ENCODE measurements at regions not wholly inside any gene's neighbourhood (a gene's known extent, or its start where the extent isn't known, plus 50 kb on each side); places are given as distances from the start of the nearest gene placed in this dataset.
"Not testable (repeated sequence)": the region's sequence is repeated elsewhere in the genome, so short reads cannot be mapped to it uniquely, and the experiment has no call there.

- no peak for DNase-seq (ENCODE audit: low read depth in 2 of 2)
Observed at GRCh38 chr7:68162712-68163111, 1166.1 kb downstream of the TYW1 start.

- DNase-seq (ENCODE audit: low read depth in 2 of 2) = no peak
Observed at GRCh38 chr7:68166525-68166924, 1169.9 kb downstream of the TYW1 start.

DNA sequence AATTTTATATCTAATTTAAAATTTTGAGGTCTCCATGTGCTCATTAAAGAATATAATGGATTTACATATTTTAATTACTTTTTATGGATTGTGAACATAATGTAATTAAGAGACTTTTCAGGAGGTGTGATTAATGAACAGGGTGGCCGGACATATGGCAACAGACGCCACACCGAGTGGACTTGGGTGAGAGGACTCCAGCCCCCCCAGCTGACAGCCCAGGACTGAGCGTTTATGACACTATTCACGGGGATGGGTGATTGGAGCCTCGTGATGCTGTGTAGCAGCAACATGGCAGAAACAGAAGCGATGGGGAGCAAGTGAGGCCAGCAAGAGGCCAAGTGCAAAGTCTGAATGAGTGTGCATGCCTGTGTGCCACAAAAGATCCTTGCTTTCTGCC is 1176.9 kb downstream of the TYW1 start:
- DNase-seq (ENCODE audit: low read depth in 2 of 2) = no peak

DNA sequence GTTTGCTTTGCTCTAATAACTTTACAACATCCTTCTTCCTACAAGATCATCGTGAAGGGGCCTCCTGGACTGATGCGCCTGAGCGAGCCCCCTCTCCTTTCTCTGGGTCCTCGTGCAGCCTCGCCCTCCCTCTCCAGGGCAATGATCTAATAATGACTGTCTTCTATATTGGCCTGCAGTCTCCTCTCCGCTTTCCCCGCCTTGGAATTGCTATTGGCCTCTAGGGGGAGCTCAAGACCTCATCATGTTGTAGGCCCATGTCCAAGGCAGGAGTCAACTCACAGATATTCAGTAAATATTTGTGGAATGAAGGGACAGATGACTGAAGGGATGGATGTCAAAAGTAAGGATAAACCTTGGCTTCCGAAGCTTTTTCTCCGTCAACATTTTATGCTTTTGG is 1180.3 kb downstream of the TYW1 start:
- DNase-seq (ENCODE audit: low read depth in 2 of 2) = peak; percentile 70 to 72

DNA sequence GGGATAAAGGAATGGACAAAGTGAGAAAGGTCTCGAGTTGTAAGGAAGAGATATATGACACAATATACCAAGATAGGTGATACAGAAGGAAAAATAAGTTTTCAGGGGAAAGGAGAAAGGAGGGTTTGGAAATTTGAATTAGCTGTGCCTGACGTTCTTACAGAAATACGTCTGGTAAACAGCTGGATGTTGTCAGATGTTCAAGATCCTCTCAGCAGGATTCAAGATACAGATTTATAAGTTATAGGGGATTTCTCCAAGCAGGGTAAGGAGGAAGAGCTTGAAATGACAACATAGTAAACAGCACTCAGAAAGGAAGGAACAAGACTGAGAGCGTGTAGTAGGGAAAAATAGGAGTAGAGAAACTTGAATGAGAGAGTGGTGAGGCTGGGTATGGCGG is 1184.1 kb downstream of the TYW1 start:
- no peak for DNase-seq (ENCODE audit: low read depth in 2 of 2)

DNA sequence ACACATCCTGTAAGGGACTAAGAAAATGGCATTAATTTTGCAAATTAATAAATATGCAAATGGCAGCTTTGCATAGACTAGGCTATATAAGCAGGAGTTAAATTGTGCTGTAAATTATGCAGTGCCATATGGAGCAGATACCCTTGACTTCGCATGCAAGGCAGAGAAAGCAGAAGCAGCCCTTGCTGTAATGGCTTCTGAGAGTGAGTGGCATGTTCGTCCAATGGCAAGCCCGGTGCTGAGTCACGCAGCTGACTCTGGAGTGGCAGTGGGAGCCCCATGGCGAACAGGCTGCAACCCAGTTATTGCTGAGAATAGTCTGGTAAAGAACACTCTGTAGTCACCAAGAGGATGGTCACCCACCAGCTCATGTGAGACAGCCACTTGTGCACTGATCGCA is 1186.5 kb downstream of the TYW1 start:
- no peak for DNase-seq (ENCODE audit: low read depth in 2 of 2)

DNA sequence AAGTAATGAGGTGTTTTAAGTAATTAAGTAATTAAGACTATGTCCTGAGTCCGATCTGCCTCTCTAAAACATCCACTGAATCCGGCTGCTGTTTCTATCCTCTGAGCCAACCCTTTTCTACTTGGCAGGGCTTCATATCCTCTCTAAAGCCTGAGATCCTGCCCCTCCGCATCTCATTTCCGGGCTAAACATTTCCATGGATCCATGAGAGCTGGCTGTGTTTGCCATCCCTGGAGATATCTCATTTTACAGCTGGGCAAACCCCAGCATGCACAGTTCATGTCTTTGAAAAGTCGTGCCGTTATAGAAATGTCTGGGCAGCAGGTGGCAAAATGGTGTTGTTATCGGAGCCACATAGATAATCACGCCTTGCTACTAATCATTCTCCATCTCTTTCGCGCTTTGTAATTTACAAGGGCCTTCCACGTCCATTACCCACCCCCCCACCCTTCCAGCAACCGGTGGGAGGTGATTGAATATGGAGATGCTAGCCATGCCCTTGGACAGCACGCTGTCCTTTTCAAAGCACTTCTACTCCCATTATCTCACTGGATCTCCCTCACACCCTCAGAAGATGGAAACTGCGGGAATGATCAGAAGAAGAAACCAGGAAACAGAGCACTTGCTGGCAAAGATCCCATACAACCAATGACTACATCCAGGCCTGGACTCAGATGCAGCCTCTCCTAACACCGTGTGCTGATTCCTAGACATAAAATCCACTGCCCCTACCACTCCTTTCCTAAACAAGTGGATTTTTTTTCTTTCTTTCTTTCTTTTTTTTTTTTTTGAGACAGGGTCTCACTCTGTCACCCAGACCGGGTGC is 1189.2 kb downstream of the TYW1 start:
- DNase-seq (ENCODE audit: low read depth in 2 of 2) = no peak

DNA sequence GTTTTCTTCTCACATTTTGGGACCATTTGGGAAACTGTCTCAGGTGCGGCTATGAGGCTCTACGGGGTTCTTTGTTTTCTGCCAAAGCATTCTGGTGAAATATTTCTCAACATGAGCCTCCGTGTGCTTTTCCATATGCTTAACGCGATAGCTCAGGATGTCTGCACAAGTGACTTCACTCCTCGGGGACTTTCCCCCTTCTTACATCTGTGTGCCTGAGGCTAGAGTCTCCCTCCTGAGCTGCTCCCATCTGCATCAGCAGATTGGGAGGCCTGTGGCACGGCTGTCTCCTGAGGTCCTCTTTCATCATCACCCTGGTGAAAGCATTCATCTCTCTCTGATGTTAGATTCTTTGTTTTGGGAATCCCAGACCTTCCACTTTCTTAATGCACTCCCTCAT is 1190.9 kb downstream of the TYW1 start:
- DNase-seq (ENCODE audit: low read depth in 2 of 2) = no peak

GRCh38 chr7:68192941-68193340 is 1196.3 kb downstream of the TYW1 start:
- no peak for DNase-seq (ENCODE audit: low read depth in 2 of 2)

- not testable (repeated sequence) for DNase-seq (ENCODE audit: low read depth in 2 of 2)
Observed at GRCh38 chr7:68195642-68196041, 1199.0 kb downstream of the TYW1 start.

DNA sequence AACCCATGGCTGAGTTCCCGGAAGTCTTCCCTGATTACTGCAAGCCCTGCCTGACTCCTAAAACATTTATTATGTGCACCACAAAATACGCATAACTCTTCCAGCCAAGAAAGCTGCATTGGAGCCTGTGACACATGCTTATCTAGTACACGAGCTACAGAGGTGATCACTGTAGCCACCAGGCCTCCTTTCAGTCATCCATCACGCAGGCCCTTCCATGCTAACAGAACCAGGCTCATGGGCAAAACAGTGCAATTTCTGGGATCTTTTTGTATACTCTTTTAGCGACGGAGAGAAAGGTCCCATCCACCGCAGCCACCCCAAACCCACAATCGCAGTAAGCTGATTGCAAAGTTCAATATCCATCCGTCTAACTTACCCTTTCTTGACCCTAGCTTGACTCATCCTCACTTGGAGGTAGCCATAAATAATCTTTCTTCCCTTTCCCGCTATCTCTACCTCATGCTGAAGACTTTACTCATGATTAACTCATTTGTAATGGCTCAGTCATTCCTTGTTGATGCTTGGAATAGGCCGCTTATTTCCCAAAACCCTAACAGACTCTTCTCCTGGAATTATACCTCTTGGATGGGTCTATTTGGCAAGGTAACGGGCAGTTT is 1203.5 kb downstream of the TYW1 start:
- no peak for DNase-seq (ENCODE audit: low read depth in 2 of 2)

DNA sequence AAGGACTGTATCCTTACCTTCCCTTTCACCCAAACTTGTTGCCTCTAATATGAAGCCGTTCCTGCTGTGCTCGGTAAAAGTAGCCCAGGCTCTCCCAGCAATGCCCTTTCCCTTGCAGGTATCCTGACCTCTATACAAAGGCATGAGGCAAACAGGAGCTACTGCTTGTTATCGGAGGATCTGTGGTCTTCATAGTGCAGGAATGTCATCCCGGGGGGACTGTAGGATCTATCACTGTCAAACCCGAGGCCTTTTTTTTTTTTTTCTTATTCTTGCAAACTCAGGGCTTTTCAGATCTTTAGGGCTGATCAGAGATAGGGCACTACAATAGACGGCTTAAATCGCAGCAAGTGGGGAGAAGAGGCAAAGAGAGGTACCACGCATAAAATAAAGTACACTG is 1206.6 kb downstream of the TYW1 start:
- DNase-seq (ENCODE audit: low read depth in 2 of 2) = no peak

DNA sequence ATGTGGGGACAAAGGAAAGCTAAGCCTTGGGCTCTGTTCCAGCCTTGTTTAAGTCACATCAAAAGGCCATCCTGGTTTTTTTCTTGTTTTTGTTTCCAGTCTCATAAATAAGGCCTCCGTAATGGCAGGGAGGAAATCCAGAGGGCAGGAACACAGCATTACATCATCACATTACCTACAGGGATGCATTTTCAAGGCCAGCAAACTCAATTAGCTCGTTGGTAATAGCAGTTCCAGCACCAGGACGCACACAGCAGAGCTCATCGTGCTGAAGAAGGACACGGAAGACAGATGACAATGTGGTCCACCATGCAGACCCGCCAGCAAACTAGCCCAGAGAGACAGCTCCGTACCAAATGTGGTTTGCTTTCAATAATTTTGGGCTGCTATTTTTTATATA is 1209.2 kb downstream of the TYW1 start:
- no peak for DNase-seq (ENCODE audit: low read depth in 2 of 2)

- no peak for DNase-seq (ENCODE audit: low read depth in 2 of 2)
Observed at GRCh38 chr7:68206946-68207485, 1210.4 kb downstream of the TYW1 start.

DNA sequence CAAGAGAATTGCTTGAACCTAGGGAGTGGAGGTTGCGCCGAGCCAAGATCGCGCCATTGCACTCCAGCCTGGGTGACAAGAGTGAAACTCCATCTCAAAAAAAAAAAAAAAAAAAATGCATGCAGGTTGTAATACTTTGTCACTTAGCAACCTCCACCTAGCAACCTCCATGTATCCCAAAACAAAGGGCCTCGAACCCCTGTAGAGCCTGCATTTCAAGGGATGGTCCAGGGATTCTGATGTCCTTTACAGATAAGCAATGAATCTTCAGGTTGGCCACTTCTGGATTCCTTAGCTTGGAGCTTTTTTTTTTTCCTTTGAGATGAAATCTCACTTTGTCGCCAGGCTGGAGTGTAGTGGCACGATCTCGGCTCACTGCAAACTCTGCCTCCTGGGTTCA is 1211.0 kb downstream of the TYW1 start:
- no peak for DNase-seq (ENCODE audit: low read depth in 2 of 2)

- DNase-seq (ENCODE audit: low read depth in 2 of 2) = no peak
Observed at GRCh38 chr7:68209486-68209885, 1212.9 kb downstream of the TYW1 start.

DNA sequence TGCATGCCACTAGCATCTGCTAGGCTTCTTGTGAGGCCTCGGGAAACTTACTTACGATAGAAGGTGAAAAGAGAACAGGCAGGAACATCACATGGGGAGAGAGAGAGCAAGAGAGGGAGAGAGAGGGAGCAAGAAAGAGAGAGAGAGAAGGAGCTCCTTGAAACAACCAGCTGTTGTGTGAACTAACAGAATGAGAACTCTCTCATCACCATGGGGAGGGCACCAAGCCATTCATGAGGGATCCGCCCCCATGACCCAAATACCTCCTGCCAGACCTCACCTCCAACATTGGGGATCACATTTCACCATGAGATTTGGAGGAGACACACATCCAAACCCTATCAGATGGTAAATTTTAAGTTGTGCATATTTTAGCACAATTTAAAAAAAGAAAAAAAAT is 1217.2 kb downstream of the TYW1 start:
- no peak for DNase-seq (ENCODE audit: low read depth in 2 of 2)

- no peak for DNase-seq (ENCODE audit: low read depth in 2 of 2)
Observed at GRCh38 chr7:68216051-68216450, 1219.4 kb downstream of the TYW1 start.

DNA sequence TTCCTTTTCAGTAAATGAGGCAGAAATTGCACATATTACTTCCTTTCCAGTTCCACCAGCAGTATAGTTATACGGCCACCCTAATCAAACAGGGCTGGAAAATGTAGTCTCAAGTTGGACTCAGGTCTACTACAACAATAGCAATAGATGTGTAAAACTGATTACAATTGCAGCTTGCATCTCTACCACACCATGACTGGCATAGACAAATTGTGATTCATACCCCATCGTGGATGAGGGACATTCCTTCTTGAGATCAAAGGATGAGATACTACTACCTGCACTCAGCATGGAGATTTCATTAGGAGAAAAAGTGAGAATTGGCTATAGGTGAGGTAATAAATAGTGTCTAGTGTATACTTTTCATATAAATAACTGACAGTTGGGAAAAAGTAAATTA is 1220.8 kb downstream of the TYW1 start:
- no peak for DNase-seq (ENCODE audit: low read depth in 2 of 2)

GRCh38 chr7:68218461-68218860 is 1221.8 kb downstream of the TYW1 start:
- no peak for DNase-seq (ENCODE audit: low read depth in 2 of 2)

- no peak for DNase-seq (ENCODE audit: low read depth in 2 of 2)
Observed at GRCh38 chr7:68222311-68222710, 1225.7 kb downstream of the TYW1 start.

- DNase-seq (ENCODE audit: low read depth in 2 of 2) = peak; percentile 37 to 38
Observed at GRCh38 chr7:68224041-68224741, 1227.6 kb downstream of the TYW1 start.

DNA sequence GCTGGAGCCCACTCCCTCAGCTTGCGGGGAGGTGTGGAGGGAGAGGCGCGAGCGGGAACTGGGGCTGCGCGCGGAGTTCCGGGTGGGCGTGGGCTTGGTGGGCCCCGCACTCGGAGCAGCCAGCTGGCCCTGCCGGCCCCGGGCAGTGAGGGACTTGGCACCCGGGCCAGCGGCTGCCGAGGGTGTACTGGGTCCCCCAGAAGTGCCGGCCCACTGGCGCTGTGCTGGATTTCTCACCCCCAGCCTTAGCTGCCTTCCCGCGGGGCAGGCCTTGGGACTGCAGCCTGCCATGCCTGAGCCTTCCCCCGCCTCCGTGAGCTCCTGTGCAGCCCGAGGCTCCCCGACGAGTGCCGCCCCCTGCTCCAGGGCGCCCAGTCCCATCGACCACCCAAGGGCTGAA is 1234.4 kb downstream of the TYW1 start:
- not testable (repeated sequence) for DNase-seq (ENCODE audit: low read depth in 2 of 2)

All from fibroblast of skin of left quadriceps (primary cell).